ENCODE measurements at regions not wholly inside any gene's neighbourhood (a gene's known extent, or its start where the extent isn't known, plus 50 kb on each side); places are given as distances from the start of the nearest gene placed in this dataset.

- no peak for TF ChIP-seq CTCF (IDR thresholded peaks at IDR 0.05)
- TF ChIP-seq POLR2A (IDR thresholded peaks at IDR 0.05): no peak
- no peak for TF ChIP-seq POLR2AphosphoS5 (IDR thresholded peaks at IDR 0.05)
Observed at GRCh38 chr20:39258253-39258652, 296.1 kb downstream of the DHX35 start.
